ENCODE measurements at regions not wholly inside any gene's neighbourhood (a gene's known extent, or its start where the extent isn't known, plus 50 kb on each side); places are given as distances from the start of the nearest gene placed in this dataset.
A peak's percentile ranks its signal among the peaks of the same experiment; 100 is the strongest.

DNA sequence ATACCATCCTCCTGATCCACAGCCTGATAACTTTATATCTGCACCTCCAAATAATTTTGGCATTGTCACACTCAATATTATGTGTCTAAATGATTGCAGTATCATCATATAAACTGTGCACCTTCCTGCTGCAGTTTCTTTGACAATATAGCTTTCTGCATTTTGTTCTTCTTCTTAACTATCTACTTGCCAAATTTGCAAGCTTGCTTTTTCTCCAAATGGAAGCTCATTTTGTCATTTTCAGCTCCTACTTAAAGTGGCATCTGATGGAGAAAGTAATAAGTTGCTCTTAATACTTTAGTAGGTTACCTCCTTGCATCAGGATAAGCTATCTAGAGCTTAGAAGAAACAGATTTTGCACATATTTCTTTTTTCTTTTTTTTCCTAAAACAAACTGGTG is 74.0 kb upstream of the DEFB112 start:
- TF ChIP-seq, protein P1, sequence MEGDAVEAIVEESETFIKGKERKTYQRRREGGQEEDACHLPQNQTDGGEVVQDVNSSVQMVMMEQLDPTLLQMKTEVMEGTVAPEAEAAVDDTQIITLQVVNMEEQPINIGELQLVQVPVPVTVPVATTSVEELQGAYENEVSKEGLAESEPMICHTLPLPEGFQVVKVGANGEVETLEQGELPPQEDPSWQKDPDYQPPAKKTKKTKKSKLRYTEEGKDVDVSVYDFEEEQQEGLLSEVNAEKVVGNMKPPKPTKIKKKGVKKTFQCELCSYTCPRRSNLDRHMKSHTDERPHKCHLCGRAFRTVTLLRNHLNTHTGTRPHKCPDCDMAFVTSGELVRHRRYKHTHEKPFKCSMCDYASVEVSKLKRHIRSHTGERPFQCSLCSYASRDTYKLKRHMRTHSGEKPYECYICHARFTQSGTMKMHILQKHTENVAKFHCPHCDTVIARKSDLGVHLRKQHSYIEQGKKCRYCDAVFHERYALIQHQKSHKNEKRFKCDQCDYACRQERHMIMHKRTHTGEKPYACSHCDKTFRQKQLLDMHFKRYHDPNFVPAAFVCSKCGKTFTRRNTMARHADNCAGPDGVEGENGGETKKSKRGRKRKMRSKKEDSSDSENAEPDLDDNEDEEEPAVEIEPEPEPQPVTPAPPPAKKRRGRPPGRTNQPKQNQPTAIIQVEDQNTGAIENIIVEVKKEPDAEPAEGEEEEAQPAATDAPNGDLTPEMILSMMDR (IDR thresholded peaks at IDR 0.05) = no peak
- Histone ChIP-seq H3K4me3 (no peak overlapping the region), H3K27ac (no peak overlapping the region)
- no peak for DNase-seq (ENCODE audit: low spot score)

DNA sequence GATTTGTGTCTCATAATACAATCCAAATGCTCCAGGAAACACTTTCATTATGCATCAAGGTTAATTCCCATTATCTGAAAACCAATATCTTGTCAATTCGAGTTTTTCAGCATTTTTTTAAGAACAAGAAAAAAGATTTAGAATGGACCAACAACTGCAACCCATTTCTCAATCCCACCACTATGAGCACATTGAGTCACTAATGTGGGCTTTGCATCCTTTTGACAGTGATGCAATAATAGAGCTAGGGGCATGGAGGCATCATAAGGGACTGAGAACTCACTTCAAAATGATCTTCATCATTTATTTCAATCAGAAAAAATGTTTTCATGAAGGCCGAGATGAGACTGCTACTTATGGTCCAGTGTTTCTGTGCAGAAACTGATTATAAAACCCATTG is 74.8 kb upstream of the DEFB112 start:
- TF ChIP-seq, protein P1 (IDR thresholded peaks at IDR 0.05) = no peak
- Histone ChIP-seq H3K4me3 (no peak overlapping the region), H3K27ac (no peak overlapping the region)
- DNase-seq (ENCODE audit: low spot score) = no peak

DNA sequence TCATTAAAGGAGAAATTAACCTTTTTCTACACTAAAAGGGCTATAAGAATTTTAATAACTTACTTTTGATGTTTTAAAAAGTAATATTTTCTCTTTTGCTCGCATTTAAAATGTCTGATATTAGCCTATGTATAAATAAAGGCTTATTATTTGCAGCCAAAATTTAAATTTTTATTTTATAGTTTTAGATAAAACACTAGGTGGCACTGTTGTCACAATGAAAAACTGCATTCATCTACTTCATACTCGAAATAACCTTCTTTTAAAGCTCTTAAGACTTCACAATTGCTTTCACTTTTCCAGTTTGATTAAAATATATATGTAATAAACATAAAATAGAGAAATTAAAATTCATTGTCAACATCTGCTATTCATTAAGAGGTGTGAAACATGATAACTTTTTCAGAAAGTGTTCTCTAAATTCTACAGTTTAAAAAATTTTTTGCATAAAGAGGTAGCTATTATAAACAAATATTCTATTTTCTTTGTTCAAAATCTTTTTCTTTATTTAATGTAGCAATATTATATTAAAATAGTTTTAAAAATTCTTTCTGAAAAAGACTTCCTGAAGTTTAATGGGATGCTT is 78.8 kb upstream of the DEFB112 start:
- DNase-seq (ENCODE audit: low spot score) = no peak
- Histone ChIP-seq H3K27ac (no peak overlapping the region), H3K4me3 (no peak overlapping the region)
- TF ChIP-seq, protein P1 (IDR thresholded peaks at IDR 0.05) = peak; percentile 52

DNA sequence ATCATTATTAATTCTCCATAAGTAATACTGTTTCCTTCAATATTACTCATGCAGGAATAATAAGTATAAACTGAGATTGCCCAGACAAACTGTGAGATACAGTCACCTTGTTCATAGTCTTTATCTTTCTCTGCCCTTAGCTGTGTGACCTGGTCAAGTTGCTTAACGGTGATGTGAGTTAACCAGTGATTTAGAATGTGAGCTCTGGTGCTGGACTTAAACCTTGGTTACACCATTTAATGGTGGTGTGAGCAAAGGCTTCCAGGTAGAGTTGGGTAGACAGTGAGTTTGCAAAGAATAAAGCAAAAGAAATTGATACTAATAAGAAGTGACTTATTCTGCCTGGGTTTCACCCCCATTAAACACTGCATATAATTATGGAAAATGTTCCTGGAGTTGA is 86.2 kb upstream of the DEFB112 start:
- H3K27ac ChIP-seq = no peak overlapping the region
- TF ChIP-seq, protein P1 (IDR thresholded peaks at IDR 0.05) = no peak
- H3K4me3 ChIP-seq = no peak overlapping the region
- no peak for DNase-seq (ENCODE audit: low spot score)

DNA sequence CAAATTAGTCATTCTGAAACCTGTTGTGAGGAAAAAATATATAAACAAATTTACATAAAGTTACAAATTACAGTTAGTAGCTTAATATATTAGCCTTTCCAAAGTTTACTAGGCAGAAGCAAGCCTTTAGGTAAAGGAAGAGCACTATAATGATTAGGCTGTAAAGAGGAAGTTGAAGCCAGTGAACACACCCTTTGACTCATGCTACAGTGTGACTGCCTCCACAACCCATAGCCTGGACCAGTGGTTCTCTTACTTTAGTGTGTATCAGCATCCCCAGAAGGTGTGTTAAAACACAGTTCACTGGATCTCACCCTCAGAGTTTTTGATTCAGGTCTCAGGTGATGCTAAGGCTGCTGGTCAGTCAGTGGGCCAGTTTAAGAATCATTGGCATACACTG is 91.4 kb upstream of the DEFB112 start:
- H3K27ac ChIP-seq = no peak overlapping the region
- DNase-seq (ENCODE audit: low spot score) = no peak

GRCh38 chr6:50143011-50143719 is 93.4 kb upstream of the DEFB112 start:
- no peak overlapping the region for H3K27ac ChIP-seq
- DNase-seq (ENCODE audit: low spot score) = no peak
- H3K4me3 ChIP-seq = no peak overlapping the region
- TF ChIP-seq, protein P1 (IDR thresholded peaks at IDR 0.05) = no peak

More for the DNA sequence above, 91.4 kb upstream of the DEFB112 start:
- no peak overlapping the region for H3K4me3 ChIP-seq
- TF ChIP-seq, protein P1 (IDR thresholded peaks at IDR 0.05) = no peak

DNA sequence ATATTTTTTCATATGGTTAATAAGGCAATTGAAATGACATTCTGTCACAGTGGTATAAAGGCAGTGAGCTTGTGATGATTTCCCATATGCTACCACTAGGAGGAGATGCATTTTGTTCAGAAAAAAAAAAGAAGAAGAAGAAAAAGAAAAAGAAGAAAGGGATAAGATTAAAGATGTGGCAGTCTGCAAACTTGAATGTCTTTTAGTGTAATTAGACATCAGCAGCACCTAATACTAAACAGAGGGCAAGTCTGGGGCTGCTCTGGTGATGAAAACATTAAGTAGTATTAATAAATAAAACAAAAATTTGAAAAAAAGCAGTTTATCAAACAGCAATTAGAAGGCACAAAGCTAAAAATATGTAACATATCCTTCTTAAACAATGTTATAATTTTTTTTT is 95.4 kb upstream of the DEFB112 start:
- Histone ChIP-seq H3K4me3 (no peak overlapping the region), H3K27ac (no peak overlapping the region)
- no peak for DNase-seq (ENCODE audit: low spot score)
- TF ChIP-seq, protein P1 (IDR thresholded peaks at IDR 0.05) = no peak
